ACHN (cell line): ENCODE measurements at regions not wholly inside any gene's neighbourhood (a gene's known extent, or its start where the extent isn't known, plus 50 kb on each side); places are given as distances from the start of the nearest gene placed in this dataset.
"Not testable (repeated sequence)": the region's sequence is repeated elsewhere in the genome, so short reads cannot be mapped to it uniquely, and the experiment has no call there.

Source experiments
- DNase-seq: peaks from one replicate; pipeline ENCODE4 v3.0.0-alpha.2; 2015
- in situ Hi-C: cut with HindIII; loops from 2 replicates; pipeline ENCODE4 v1.10.0; 2017; ENCODE audit warnings: low sequenced_read_pairs, low pct_ligation_motif_present, low pct_unique_long_range_greater_than_20kb

DNA sequence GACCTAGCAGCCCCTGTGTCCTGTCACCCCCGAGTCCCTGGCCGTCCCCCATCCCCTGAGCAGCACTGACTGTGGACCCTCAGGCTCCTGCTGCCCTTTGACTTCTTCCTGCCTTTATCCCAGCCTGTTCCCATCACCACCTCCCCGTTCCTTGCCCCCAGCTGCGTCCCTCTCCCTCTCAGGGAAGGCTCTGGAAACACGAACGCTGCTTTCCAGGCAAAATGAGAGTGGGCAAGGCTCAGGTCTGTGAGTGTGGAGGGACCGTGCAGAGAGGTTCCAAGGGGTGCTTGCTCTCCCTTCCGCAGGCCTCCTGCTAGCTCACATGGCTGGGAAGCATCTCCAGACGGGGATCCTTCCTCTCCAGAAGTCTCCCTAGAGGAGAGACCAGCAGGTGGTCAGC, 501.8 kb upstream of the SALL3 start:
- DNase-seq = no peak
- in situ Hi-C loops = no loop called here

DNA sequence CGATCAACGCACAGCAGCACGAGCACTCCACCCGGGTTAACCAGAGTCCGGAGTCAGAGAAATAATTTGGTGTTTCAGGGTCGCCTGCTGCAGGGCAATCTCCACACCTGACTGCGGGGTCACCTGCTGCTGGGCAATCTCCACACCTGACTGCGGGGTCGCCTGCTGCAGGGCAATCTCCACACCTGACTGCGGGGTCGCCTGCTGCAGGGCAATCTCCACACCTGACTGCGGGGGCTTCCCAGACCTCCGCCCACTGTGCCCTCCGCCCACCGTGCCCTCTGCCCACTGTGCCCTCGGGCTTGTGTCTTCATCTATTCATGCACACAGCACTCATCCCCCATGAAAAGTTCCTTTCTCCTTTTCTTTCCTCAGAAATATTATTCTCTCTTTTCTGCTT, 500.2 kb upstream of the SALL3 start:
- no peak for DNase-seq
- in situ Hi-C loops = no loop called here

DNA sequence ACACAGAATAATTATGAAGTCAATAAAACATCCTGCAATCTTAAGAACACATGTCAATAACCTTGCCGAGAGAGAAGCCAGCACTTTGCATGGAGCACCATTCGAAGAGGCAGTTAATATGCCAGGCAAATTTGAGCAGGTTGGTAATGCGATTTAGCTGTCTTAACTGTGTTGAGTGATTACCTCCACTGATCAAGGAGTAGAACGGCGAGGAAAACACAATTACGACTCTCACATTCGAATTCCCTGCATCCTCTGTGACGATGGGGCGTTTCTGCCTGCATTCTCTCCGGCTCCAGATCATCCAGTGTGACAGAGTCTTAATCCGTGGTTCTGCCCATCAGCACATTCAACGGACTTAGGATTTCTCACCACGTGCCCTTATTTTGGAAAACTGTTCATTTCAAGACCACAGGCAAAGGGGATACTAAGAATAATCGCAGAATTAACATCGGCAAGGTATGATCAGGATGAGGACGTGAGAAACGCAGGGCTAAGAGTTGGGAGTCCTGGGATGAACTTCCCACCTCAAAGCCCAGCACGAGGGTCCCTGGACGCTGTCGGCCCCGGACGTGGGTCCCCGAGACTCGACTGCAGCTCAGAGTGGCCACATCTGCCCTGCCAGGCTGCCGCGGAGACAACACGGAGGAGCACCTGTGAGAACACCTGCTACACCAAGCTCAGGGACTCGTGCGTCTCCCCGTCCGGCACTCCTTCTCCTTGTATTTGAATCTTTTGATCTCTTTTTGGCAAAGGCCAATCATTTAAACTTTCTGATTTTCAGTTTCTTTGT, 499.2 kb upstream of the SALL3 start:
- in situ Hi-C loops = no loop called here
- no peak for DNase-seq

GRCh38 chr18:78482378-78482777, 497.2 kb upstream of the SALL3 start:
- DNase-seq = no peak
- in situ Hi-C loops = no loop called here

- no peak for DNase-seq
- in situ Hi-C loops = no loop called here
These were observed 492.0 kb upstream of the SALL3 start for GRCh38 chr18:78487649-78488048.

- in situ Hi-C loops = no loop called here
- no peak for DNase-seq
These were observed 487.4 kb upstream of the SALL3 start for GRCh38 chr18:78492064-78492812.

DNA sequence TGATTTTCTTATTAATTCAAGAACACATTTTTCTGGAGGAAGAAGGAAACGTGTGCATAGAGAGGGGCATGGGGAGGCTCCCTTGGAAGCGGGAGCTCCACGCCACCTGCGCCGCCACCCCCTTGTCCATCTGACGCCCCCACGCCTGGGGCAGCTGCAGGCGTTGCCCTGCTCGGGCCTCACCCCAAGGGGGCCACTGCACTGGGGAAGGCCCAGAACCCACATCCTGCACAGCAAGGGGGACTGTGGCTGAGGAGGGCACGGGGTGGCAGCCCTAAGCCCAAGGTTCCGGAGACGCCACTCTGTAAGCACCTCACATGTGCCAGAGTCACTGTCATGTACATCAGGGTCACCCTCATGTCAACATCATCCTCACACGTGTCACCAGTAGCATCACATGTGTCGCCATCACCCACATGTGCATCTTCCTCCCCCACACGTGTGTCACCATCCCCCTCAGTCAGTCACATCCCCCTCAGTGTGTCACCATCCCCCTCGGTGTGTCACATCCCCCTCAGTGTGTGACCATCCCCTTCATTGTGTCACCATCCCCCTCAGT, 486.7 kb upstream of the SALL3 start:
- no peak for DNase-seq
- in situ Hi-C loops = no loop called here

DNA sequence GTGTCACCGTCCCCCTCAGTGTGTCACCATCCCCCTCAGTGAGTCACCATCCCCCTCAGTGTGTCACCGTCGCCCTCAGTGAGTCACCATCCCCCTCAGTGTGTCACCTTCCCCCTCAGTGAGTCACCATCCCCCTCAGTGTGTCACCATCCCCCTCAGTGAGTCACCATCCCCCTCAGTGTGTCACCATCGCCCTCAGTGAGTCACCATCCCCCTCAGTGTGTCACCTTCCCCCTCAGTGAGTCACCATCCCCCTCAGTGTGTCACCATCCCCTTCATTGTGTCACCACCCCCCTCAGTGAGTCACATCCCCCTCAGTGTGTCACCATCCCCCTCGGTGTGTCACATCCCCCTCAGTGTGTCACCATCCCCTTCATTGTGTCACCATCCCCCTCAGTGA, 486.1 kb upstream of the SALL3 start:
- DNase-seq = not testable (repeated sequence)

DNA sequence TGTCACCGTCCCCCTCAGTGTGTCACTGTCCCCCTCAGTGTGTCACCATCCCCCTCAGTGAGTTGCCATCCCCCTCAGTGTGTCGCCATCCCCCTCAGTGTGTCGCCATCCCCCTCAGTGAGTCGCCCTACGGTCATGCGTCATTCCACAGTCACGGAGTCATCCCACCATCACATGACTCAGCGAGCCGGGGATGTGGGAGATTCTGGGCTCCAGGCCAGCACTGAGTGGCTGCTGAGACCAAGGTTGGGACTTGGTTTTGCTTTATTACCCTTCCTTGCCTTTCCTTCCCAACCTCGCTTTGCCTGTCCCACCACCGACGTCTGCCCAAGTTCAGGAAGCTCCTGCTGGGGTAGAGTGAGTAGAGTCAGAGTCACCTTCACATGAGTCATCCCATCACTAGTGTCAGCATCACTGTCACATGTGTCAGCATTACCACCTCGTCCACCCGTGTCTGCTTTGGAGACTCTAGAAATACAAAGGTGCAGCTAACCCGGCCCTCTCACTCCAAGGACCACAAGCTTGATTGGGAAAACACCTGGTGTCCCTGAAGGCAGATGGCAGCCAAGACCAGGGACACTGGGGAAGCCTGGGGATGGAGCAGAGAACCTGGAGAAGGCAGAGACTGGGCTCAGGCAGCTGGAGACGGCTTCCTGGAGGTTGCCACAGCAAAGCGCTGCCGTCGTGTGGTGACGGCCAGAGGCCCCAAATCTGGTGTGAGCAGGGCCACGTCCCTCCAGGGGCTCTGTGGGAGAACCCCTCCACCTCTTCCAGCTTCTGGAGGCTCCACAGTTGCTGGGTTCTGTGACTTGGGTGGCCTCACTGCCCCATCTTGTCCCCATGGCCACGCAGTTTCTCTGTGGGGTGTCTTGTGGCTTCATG, 485.2 kb upstream of the SALL3 start:
- in situ Hi-C loops = no loop called here
- no peak for DNase-seq

More for the DNA sequence above, 486.1 kb upstream of the SALL3 start:
- in situ Hi-C loops = not testable (repeated sequence)

DNA sequence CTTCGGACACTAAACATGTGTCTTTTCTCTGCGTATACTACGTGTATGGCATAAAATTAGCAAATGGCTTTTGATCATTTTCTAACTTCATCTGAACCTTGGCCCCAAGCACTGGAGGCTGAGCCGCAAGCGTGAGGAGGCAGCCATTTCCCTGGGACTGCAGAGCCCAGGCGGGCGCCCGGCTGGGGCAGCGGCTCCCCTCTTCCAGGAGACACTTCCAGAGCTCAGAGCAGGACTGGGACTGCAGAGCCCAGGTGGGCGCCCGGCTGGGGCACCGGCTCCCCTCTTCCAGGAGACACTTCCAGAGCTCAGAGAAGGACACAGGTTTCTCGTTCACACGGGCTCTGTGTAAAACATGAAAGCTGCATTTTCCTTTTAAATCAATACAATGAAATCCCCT, 484.1 kb upstream of the SALL3 start:
- in situ Hi-C loops = no loop called here
- no peak for DNase-seq

DNA sequence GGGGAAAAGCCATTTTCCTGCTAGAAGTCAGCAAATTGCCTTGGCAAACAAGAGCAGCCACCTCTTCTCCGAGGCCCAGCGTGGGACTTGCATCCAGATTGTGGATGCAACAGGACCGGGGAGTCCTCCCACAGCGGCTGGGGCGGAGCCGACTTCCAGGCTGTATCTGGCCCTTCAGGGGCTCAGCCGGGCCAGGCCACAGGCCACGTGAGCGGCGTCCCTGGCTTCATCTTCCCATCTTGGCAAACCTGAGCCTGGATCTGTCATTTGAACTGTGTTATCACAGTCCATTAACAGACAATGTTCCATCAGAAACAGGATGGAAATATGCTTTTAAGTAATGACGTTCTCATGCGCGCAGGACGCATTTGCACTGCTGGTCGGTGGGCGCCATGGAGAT, 483.5 kb upstream of the SALL3 start:
- in situ Hi-C loops = no loop called here
- DNase-seq = no peak

DNA sequence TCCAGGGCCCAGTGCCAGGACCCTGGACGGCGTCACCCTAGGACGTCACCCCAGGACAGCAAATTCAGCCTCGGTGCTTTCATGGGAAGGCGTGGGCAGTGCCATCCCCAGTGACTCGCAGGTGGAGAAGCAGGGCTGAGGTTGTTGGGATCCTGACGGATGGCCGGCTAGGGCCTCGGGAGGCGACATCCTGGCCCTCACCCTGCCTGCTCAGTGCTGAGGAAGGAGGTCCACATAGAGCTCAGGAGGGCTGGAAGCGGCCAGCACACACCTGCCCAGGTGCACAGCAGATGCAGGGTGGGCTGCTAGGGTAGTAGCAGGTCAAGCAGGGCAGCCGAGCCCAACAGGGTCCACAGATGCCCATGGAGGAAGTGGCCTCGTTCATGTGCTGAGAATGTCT, 482.0 kb upstream of the SALL3 start:
- DNase-seq = no peak
- in situ Hi-C loops = no loop called here

DNA sequence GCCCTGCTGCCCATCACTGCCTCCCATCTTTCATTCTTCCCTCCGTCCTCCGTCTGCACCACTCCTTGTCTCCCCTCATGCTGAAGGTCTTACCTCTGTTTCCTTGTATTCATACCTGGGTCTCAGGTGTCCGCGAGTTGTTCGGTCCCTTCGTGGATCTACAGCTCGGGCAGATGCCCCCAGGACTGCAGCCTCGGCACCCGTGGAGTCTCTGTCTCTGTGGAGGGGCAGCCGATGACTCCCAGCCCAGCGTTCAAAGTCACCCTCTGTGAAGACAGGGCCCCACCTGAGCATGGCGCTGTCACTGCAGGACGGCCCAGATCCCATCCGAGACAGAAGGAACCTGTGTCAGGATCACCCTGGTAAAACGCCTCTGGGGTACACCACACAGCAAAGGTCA, 480.0 kb upstream of the SALL3 start:
- DNase-seq = no peak
- in situ Hi-C loops = no loop called here

DNA sequence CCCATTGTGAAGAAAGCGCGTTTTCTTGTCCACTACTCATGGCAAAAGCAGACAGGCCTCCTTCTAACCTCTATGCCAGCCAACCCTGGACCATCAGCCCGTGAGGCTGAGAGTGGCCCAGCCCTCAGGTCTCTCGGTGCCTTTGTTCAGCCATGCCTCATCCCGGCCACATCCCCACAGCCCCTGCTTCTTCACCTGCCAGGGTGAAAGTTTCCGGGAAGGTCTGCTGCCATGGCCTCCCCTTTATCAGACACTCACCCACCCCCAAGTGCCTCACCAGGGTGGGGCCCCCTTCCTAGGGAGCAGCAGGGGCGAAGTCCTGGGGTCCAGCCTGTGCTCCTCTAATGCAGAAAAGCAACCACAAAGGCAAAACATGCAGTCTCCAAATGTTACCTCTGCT, 478.4 kb upstream of the SALL3 start:
- no peak for DNase-seq
- in situ Hi-C loops = no loop called here

DNA sequence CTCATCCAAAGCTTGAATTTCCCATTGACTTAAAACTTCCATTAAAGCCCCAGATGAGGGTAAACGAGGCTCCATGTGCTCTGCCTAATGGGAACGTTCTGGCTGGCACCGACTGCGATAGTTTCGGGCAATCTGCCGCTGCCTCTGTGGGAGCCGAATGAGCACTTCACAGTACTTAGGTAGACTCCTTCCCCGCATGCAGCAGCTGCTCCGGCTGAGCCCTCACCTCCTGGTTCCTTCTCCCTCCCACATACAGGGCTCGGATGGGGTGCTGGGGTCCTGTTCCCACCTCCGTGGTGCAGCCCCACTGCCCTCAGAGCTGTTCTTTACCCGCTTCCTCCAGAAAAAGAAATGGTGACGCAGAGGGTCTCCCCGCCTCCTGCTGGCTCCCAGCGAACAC, 476.5 kb upstream of the SALL3 start:
- in situ Hi-C loops = no loop called here
- DNase-seq = no peak

DNA sequence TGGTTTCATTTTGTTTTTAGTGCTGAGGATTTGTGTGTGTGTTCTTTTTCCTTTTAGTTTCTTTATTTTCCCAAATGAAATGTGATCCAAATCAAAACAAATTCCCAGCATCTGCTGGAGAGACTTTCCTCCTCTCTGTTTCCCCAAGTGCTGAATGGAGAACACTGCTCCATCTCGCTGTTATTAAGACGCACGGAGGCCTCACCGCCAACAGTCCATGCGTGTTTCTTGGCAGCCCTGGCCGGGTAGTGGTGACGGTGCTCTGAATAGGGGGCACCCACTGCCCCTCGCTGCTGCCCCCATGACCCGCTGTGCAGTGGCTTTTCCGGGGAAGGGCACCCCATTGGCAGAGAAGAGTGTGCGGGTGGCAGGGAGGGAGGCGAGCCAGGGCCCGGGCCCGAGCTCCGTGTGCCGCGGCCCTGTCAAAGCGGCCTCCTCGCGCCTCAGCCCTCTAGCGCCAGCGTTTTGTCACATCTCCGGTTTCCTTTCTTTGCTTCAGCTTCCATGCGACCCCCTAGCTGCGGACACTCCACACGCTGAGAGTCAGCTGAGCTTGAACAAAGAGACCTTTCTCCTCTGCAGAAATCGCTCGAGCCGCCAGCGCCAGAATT, 473.7 kb upstream of the SALL3 start:
- no peak for DNase-seq
- in situ Hi-C loops = no loop called here

- in situ Hi-C loops = no loop called here
- DNase-seq = no peak
These were observed 472.4 kb upstream of the SALL3 start for GRCh38 chr18:78507217-78507616.

DNA sequence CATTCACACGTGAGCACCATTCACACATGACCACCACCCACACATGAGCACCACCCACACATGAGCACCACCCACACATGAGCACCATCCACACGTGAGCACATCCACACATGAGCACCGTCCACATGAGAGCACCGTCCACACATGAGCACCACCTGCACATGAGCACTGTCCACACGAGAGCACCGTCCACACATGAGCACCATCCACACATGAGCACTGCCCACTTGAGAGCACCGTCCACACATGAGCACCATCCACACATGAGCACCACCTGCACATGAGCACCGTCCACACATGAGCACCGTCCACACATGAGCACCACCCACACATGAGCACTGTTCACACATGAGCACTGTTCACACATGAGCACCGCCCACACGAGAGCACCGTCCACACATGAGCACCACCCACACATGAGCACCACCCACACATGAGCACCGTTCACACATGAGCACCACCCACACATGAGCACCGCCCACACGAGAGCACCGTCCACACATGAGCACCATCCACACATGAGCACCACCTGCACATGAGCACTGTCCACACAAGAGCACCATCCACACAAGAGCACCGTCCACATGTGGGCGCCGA, 471.3 kb upstream of the SALL3 start:
- in situ Hi-C loops = not testable (repeated sequence)

More for the DNA sequence above, 471.3 kb upstream of the SALL3 start:
- not testable (repeated sequence) for DNase-seq
